ENCODE measurements at regions not wholly inside any gene's neighbourhood (a gene's known extent, or its start where the extent isn't known, plus 50 kb on each side); places are given as distances from the start of the nearest gene placed in this dataset.

GRCh38 chr5:156004754-156005153 lies 322.2 kb upstream of the SGCD start:
- no peak for DNase-seq (ENCODE audit: low read depth, low spot score)
- Histone ChIP-seq H3K36me3 (ENCODE audit: control insufficient read depth in 2 of 2, extremely low read depth in 1 of 2, insufficient read depth in 2 of 2, low read length in 2 of 2) (no peaks in the 10 kb centered on the region), H3K4me2 (ENCODE audit: insufficient read depth, low read length) (no peak overlapping the region), H3K79me2 (ENCODE audit: control insufficient read depth, insufficient read depth, low read length) (no peaks in the 10 kb centered on the region), H3K4me3 (replicated peaks in 1 of 3; ENCODE audit: insufficient read depth in 1 of 3, low read depth in 1 of 3, low read length in 3 of 3) (no peak overlapping the region), H2AFZ (ENCODE audit: low read depth, low read length) (no peak overlapping the region), H3K27me3 (ENCODE audit: control insufficient read depth in 2 of 2, insufficient read depth in 2 of 2, low read length in 2 of 2) (no peaks in the 10 kb centered on the region), H3K9me3 (replicated peaks; ENCODE audit: control insufficient read depth, insufficient read depth, low read length) (no peaks in the 10 kb centered on the region), H3K9me1 (replicated peaks; ENCODE audit: control insufficient read depth, extremely low read depth, insufficient read depth, low read length) (no peaks in the 10 kb centered on the region), H3K4me1 (ENCODE audit: control insufficient read depth, extremely low read depth, insufficient read depth, low read length) (no peaks in the 10 kb centered on the region), H3K27ac (ENCODE audit: insufficient read depth, low read depth, low read length) (no peak overlapping the region), H4K20me1 (replicated peaks; ENCODE audit: control insufficient read depth, extremely low read depth, insufficient read depth, low read length) (no peaks in the 10 kb centered on the region), H3K9ac (replicated peaks; ENCODE audit: extremely low read depth, insufficient read depth, low read length) (no peak overlapping the region)
- ChIA-PET POLR2A (no interaction called here), CTCF (no interaction called here)
- dilution Hi-C loops (cut with MboI; ENCODE audit: extremely low pct_ligation_motif_present, low sequenced_read_pairs) (no loop called here), intact Hi-C loops (cut with micrococcal nuclease) (no loop called here)
- no peak for FAIRE-seq
- no TSS peak for BruUV-seq (replicated peaks)
- TF ChIP-seq POLR2A (IDR thresholded peaks at IDR 0.05; ENCODE audit: low read depth, low read length) (no peak), JUN (IDR thresholded peaks at IDR 0.05; ENCODE audit: borderline replicate concordance, insufficient read depth, insufficient read length, low read depth) (no peak), MYC (IDR thresholded peaks at IDR 0.05; ENCODE audit: low read depth, low read length) (no peak), GATA2 (IDR thresholded peaks at IDR 0.05; ENCODE audit: insufficient read depth, insufficient read length, low read depth, low read length) (no peak), FOS (IDR thresholded peaks at IDR 0.05; ENCODE audit: borderline replicate concordance, insufficient read depth, low read length) (no peak), EZH2 (IDR thresholded peaks at IDR 0.05; ENCODE audit: borderline replicate concordance, low read depth, low read length, severe bottlenecking) (no peak), POLR2AphosphoS5 (IDR thresholded peaks at IDR 0.05; ENCODE audit: insufficient read depth, low read depth, low read length) (no peak)
- TF ChIP-seq, protein P1, sequence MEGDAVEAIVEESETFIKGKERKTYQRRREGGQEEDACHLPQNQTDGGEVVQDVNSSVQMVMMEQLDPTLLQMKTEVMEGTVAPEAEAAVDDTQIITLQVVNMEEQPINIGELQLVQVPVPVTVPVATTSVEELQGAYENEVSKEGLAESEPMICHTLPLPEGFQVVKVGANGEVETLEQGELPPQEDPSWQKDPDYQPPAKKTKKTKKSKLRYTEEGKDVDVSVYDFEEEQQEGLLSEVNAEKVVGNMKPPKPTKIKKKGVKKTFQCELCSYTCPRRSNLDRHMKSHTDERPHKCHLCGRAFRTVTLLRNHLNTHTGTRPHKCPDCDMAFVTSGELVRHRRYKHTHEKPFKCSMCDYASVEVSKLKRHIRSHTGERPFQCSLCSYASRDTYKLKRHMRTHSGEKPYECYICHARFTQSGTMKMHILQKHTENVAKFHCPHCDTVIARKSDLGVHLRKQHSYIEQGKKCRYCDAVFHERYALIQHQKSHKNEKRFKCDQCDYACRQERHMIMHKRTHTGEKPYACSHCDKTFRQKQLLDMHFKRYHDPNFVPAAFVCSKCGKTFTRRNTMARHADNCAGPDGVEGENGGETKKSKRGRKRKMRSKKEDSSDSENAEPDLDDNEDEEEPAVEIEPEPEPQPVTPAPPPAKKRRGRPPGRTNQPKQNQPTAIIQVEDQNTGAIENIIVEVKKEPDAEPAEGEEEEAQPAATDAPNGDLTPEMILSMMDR (IDR thresholded peaks at IDR 0.05; ENCODE audit: extremely low read depth in 1 of 2, insufficient read depth in 1 of 2, low read depth in 1 of 2, low read length in 2 of 2), result no peak
- TF ChIP-seq, protein P2, sequence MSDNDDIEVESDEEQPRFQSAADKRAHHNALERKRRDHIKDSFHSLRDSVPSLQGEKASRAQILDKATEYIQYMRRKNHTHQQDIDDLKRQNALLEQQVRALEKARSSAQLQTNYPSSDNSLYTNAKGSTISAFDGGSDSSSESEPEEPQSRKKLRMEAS (IDR thresholded peaks at IDR 0.05; ENCODE audit: insufficient read depth, insufficient read length), result no peak

All from endothelial cell of umbilical vein (primary cell).